ENCODE measurements at regions not wholly inside any gene's neighbourhood (a gene's known extent, or its start where the extent isn't known, plus 50 kb on each side); places are given as distances from the start of the nearest gene placed in this dataset.
"Not testable (repeated sequence)": the region's sequence is repeated elsewhere in the genome, so short reads cannot be mapped to it uniquely, and the experiment has no call there.

DNA sequence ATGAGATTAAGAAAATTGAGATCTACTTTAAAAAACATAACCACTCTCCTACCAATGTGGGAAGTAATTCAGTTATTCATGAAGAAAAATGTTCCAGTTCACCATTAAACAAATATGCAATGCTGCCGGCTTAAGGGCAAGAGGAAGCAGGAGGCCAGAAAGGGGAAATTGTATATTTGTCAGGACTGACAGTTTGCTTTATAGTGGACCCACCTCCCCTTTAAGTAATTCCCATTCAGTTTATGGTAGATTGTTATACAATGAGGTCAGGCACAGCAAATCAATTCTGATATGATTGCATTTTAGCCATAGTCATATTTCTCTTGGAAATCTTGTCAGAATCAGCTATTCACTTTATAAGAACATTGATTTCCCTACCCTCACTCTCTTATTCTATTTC, 547.8 kb downstream of the FRK start:
- Mint-ChIP-seq H3K9me3 (peaks cover 12% of the 10 kb centered on the region), H3K27me3 (ENCODE audit: insufficient read depth) (no peaks in the 10 kb centered on the region), H3K4me1 (ENCODE audit: low read depth) (no peaks in the 10 kb centered on the region), H3K36me3 (ENCODE audit: low read depth) (no peaks in the 10 kb centered on the region), H3K4me3 (no peak overlapping the region), H3K27ac (no peak overlapping the region)
- TF ChIP-seq CTCF (IDR thresholded peaks at IDR 0.05) = no peak
- DNase-seq = no peak

DNA sequence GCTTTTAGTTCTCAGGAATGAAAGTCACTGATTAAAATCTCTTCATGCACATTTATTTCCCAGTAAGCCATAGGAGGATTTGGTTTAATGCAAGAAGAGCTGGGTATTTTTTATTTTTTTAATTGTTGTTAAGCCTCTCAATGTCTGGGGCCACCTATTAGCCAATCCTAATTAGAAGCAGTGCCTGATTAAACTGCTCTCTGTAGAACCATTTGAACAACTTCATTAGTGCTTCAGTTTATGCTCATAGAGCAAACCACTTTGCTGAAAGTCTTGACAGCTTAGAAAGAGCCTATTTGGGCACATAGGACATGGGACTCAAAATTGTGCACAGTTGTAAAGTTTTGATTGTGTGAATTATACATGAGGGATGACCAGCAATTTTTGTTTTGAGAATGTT, 548.9 kb downstream of the FRK start:
- Mint-ChIP-seq H3K4me3 (no peak overlapping the region), H3K4me1 (ENCODE audit: low read depth) (no peaks in the 10 kb centered on the region), H3K9me3 (peaks cover 13% of the 10 kb centered on the region), H3K27ac (no peak overlapping the region), H3K27me3 (ENCODE audit: insufficient read depth) (no peaks in the 10 kb centered on the region), H3K36me3 (ENCODE audit: low read depth) (no peaks in the 10 kb centered on the region)
- no peak for DNase-seq
- no peak for TF ChIP-seq CTCF (IDR thresholded peaks at IDR 0.05)

- not testable (repeated sequence) for DNase-seq; H3K36me3 Mint-ChIP-seq (ENCODE audit: low read depth); H3K4me3 Mint-ChIP-seq; H3K4me1 Mint-ChIP-seq (ENCODE audit: low read depth); H3K27me3 Mint-ChIP-seq (ENCODE audit: insufficient read depth); H3K27ac Mint-ChIP-seq
- H3K9me3 Mint-ChIP-seq = peaks cover 23% of the 10 kb centered on the region
These were observed 558.3 kb downstream of the FRK start for GRCh38 chr6:115502432-115502831.

GRCh38 chr6:115495184-115495583, 565.5 kb downstream of the FRK start:
- Mint-ChIP-seq H3K36me3 (ENCODE audit: low read depth) (no peaks in the 10 kb centered on the region), H3K4me3 (no peak overlapping the region), H3K4me1 (ENCODE audit: low read depth) (no peaks in the 10 kb centered on the region), H3K27me3 (ENCODE audit: insufficient read depth) (no peaks in the 10 kb centered on the region), H3K9me3 (peaks cover 29% of the 10 kb centered on the region), H3K27ac (no peak overlapping the region)
- no peak for DNase-seq
- no peak for TF ChIP-seq CTCF (IDR thresholded peaks at IDR 0.05)

- Mint-ChIP-seq H3K9me3 (peaks cover 13% of the 10 kb centered on the region), H3K27me3 (ENCODE audit: insufficient read depth) (no peaks in the 10 kb centered on the region; the same call in 1 of the 2 replicates), H3K36me3 (ENCODE audit: low read depth) (no peaks in the 10 kb centered on the region), H3K4me3 (no peak overlapping the region), H3K4me1 (ENCODE audit: low read depth) (no peaks in the 10 kb centered on the region), H3K27ac (no peak overlapping the region)
- TF ChIP-seq CTCF (IDR thresholded peaks at IDR 0.05) = no peak
- DNase-seq = no peak
These were observed 573.4 kb downstream of the FRK start for GRCh38 chr6:115487331-115487730.

GRCh38 chr6:115485400-115485799, 575.3 kb downstream of the FRK start:
- Mint-ChIP-seq H3K36me3 (ENCODE audit: low read depth) (no peaks in the 10 kb centered on the region), H3K27me3 (ENCODE audit: insufficient read depth) (no peaks in the 10 kb centered on the region; the same call in 1 of the 2 replicates), H3K27ac (no peak overlapping the region), H3K9me3 (peaks cover 20% of the 10 kb centered on the region), H3K4me3 (no peak overlapping the region), H3K4me1 (ENCODE audit: low read depth) (no peaks in the 10 kb centered on the region)
- DNase-seq = no peak
- TF ChIP-seq CTCF (IDR thresholded peaks at IDR 0.05) = no peak

DNA sequence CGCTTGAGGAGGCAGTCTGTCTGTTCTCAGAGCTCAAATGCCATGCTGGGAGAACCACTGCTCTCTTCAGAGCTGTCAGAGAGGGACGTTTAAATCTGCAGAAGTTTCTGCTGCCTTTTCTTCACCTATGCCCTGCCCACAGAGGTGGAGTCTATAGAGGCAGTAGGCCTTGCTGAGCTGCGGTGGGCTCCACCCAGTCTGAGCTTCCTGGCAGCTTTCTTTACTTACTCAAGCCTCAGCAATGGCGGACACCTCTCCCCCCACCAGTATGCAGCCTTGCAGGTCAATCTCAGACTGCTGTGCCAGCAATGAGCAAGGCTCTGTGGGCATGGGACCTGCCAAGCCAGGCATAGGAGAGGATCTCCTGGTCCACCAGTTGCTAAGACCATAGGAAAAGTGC, 580.1 kb downstream of the FRK start:
- not testable (repeated sequence) for H3K27me3 Mint-ChIP-seq (ENCODE audit: insufficient read depth); H3K27ac Mint-ChIP-seq; H3K36me3 Mint-ChIP-seq (ENCODE audit: low read depth); DNase-seq; H3K4me1 Mint-ChIP-seq (ENCODE audit: low read depth); H3K4me3 Mint-ChIP-seq
- peaks cover 47% of the 10 kb centered on the region for H3K9me3 Mint-ChIP-seq

All from HFFc6 (cell line).